ENCODE measurements at regions not wholly inside any gene's neighbourhood (a gene's known extent, or its start where the extent isn't known, plus 50 kb on each side); places are given as distances from the start of the nearest gene placed in this dataset.

GRCh38 chr1:172938681-172939080, 112.1 kb downstream of the TNFSF18 start:
- no peaks in the 10 kb centered on the region for H3K79me2 ChIP-seq (ENCODE audit: low read length)
- no peaks in the 10 kb centered on the region for H3K36me3 ChIP-seq (replicated peaks; ENCODE audit: insufficient read depth, low read length)
- DNase-seq: no peak
- no peak overlapping the region for H3K4me3 ChIP-seq (ENCODE audit: low read length)
- no peaks in the 10 kb centered on the region for H4K20me1 ChIP-seq (ENCODE audit: insufficient read depth, low read length)
- H3K27me3 ChIP-seq (replicated peaks; ENCODE audit: insufficient read depth, low read length): no peaks in the 10 kb centered on the region
- no peak overlapping the region for H2AFZ ChIP-seq (ENCODE audit: low read length)
- no peaks in the 10 kb centered on the region for H3F3A ChIP-seq (ENCODE audit: insufficient read depth, low read length)
- no peak overlapping the region for H3K4me2 ChIP-seq (ENCODE audit: low read depth, low read length)
- no peaks in the 10 kb centered on the region for H3K9me3 ChIP-seq (replicated peaks; ENCODE audit: insufficient read depth, low read length)
- no peaks in the 10 kb centered on the region for H3K9me2 ChIP-seq (replicated peaks; ENCODE audit: insufficient read depth, low read length)
- TF ChIP-seq, protein P1, sequence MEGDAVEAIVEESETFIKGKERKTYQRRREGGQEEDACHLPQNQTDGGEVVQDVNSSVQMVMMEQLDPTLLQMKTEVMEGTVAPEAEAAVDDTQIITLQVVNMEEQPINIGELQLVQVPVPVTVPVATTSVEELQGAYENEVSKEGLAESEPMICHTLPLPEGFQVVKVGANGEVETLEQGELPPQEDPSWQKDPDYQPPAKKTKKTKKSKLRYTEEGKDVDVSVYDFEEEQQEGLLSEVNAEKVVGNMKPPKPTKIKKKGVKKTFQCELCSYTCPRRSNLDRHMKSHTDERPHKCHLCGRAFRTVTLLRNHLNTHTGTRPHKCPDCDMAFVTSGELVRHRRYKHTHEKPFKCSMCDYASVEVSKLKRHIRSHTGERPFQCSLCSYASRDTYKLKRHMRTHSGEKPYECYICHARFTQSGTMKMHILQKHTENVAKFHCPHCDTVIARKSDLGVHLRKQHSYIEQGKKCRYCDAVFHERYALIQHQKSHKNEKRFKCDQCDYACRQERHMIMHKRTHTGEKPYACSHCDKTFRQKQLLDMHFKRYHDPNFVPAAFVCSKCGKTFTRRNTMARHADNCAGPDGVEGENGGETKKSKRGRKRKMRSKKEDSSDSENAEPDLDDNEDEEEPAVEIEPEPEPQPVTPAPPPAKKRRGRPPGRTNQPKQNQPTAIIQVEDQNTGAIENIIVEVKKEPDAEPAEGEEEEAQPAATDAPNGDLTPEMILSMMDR (IDR thresholded peaks at IDR 0.05; ENCODE audit: low read length): no peak
- TF ChIP-seq EZH2 (optimal IDR thresholded peaks at IDR 0.05; ENCODE audit: low read depth, low read length) (no peak), EZH2phosphoT487 (IDR thresholded peaks at IDR 0.05; ENCODE audit: low read length) (no peak)
- H3K9ac ChIP-seq (ENCODE audit: low read length): no peak overlapping the region
- H3K27ac ChIP-seq (ENCODE audit: low read length): no peak overlapping the region
- H3K4me1 ChIP-seq (ENCODE audit: low read length): no peaks in the 10 kb centered on the region

GRCh38 chr1:172939475-172939874, 111.3 kb downstream of the TNFSF18 start:
- no peaks in the 10 kb centered on the region for H4K20me1 ChIP-seq (ENCODE audit: insufficient read depth, low read length)
- no peaks in the 10 kb centered on the region for H3K9me2 ChIP-seq (replicated peaks; ENCODE audit: insufficient read depth, low read length)
- no peak for DNase-seq
- no peak overlapping the region for H3K4me2 ChIP-seq (ENCODE audit: low read depth, low read length)
- no peaks in the 10 kb centered on the region for H3K27me3 ChIP-seq (replicated peaks; ENCODE audit: insufficient read depth, low read length)
- no peaks in the 10 kb centered on the region for H3K36me3 ChIP-seq (replicated peaks; ENCODE audit: insufficient read depth, low read length)
- H3K9me3 ChIP-seq (replicated peaks; ENCODE audit: insufficient read depth, low read length): no peaks in the 10 kb centered on the region
- H3K4me1 ChIP-seq (ENCODE audit: low read length): no peaks in the 10 kb centered on the region
- no peak overlapping the region for H3K4me3 ChIP-seq (ENCODE audit: low read length)
- no peak overlapping the region for H3K27ac ChIP-seq (ENCODE audit: low read length)
- no peaks in the 10 kb centered on the region for H3K79me2 ChIP-seq (ENCODE audit: low read length)
- no peak overlapping the region for H3K9ac ChIP-seq (ENCODE audit: low read length)
- H2AFZ ChIP-seq (ENCODE audit: low read length): no peak overlapping the region
- no peaks in the 10 kb centered on the region for H3F3A ChIP-seq (ENCODE audit: insufficient read depth, low read length)
- TF ChIP-seq, protein P1 (IDR thresholded peaks at IDR 0.05; ENCODE audit: low read length): no peak
- TF ChIP-seq EZH2phosphoT487 (IDR thresholded peaks at IDR 0.05; ENCODE audit: low read length) (no peak), EZH2 (optimal IDR thresholded peaks at IDR 0.05; ENCODE audit: low read depth, low read length) (no peak)

DNA sequence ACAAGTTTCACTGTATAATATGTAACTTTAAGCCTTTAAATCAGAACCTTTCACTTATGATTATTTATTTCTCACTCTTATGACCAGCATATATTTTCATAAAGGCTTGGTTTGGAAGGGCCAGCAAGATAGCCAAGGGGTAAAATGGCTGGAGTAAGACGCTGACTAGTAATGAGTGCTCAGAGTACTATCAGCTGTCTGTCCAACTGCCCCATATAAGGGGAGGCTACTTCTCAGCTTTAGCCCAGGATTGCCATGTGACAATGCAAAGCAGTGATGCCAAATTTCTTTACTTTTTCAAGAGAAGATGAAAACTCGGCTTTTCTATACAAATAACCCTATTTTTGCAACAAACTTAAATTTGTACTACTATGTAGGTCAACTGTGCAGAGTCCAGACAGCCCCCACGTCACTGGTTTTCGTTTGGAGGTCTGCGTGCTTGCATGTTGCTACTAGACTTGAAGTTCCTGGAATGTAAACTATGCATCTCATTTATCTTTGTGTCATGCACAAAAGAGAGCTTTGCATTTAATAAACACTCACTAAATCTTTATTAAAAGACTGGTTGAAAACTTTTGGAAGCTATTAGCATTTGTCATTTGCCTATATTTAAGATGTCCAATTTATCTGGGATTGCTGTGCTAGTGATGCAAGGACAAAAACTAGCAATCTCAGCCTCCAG, 110.4 kb downstream of the TNFSF18 start:
- DNase-seq: no peak
- Histone ChIP-seq H3K4me2 (ENCODE audit: low read depth, low read length) (no peak overlapping the region), H3K4me3 (ENCODE audit: low read length) (no peak overlapping the region), H3K27me3 (replicated peaks; ENCODE audit: insufficient read depth, low read length) (no peaks in the 10 kb centered on the region), H3K79me2 (ENCODE audit: low read length) (no peaks in the 10 kb centered on the region), H3K27ac (ENCODE audit: low read length) (no peak overlapping the region), H3F3A (ENCODE audit: insufficient read depth, low read length) (no peaks in the 10 kb centered on the region), H2AFZ (ENCODE audit: low read length) (no peak overlapping the region), H3K9ac (ENCODE audit: low read length) (no peak overlapping the region), H3K9me3 (replicated peaks; ENCODE audit: insufficient read depth, low read length) (no peaks in the 10 kb centered on the region), H3K36me3 (replicated peaks; ENCODE audit: insufficient read depth, low read length) (no peaks in the 10 kb centered on the region), H3K4me1 (ENCODE audit: low read length) (no peaks in the 10 kb centered on the region), H4K20me1 (ENCODE audit: insufficient read depth, low read length) (no peaks in the 10 kb centered on the region), H3K9me2 (replicated peaks; ENCODE audit: insufficient read depth, low read length) (no peaks in the 10 kb centered on the region)
- TF ChIP-seq, protein P1 (IDR thresholded peaks at IDR 0.05; ENCODE audit: low read length): no peak
- TF ChIP-seq EZH2phosphoT487 (IDR thresholded peaks at IDR 0.05; ENCODE audit: low read length) (no peak), EZH2 (optimal IDR thresholded peaks at IDR 0.05; ENCODE audit: low read depth, low read length) (no peak)

Measured in MM.1S (cell line).